ENCODE measurements at regions not wholly inside any gene's neighbourhood (a gene's known extent, or its start where the extent isn't known, plus 50 kb on each side); places are given as distances from the start of the nearest gene placed in this dataset.

GRCh38 chr2:116987447-116987846 is 827.0 kb upstream of the DDX18 start:
- no peak overlapping the region for H2BK120ac ChIP-seq (replicated peaks; ENCODE audit: low read depth, low read length)
- FAIRE-seq (no peak), DNase-seq (ENCODE audit: low read depth in 1 of 2, low spot score in 2 of 2) (no peak)
- no peaks in the 10 kb centered on the region for H3K36me3 ChIP-seq (ENCODE audit: control insufficient read depth in 2 of 4, insufficient read depth in 4 of 4, low read length in 3 of 4)
- no peak overlapping the region for H3K4me2 ChIP-seq (ENCODE audit: insufficient read depth in 1 of 2, low read depth in 2 of 2, low read length in 2 of 2)
- H3K4me1 ChIP-seq (replicated peaks in 1 of 4; ENCODE audit: control insufficient read depth in 3 of 4, insufficient read depth in 4 of 4, low read length in 3 of 4), result no peaks in the 10 kb centered on the region
- H2BK5ac ChIP-seq (ENCODE audit: low read depth, low read length), result no peak overlapping the region
- no peak overlapping the region for H2AFZ ChIP-seq (ENCODE audit: low read length)
- H3K27ac ChIP-seq (ENCODE audit: low read depth, low read length), result no peak overlapping the region
- no peak overlapping the region for H3K18ac ChIP-seq (ENCODE audit: extremely low read depth, low read length)
- no peak overlapping the region for H3K4ac ChIP-seq (replicated peaks; ENCODE audit: insufficient read length, low read depth, low read length)
- H3K79me2 ChIP-seq (ENCODE audit: control insufficient read depth in 1 of 2, insufficient read depth in 2 of 2, low read length in 2 of 2), result no peaks in the 10 kb centered on the region
- no peak overlapping the region for H4K5ac ChIP-seq (ENCODE audit: insufficient read length, low read depth, low read length)
- no peak overlapping the region for H2AK5ac ChIP-seq (ENCODE audit: low read depth, low read length)
- 96% methylated on average over 4 of the region's 4 CpGs; no CpG with 5 or more reads in 1 of the 2 experiments for WGBS, 2 experiments (ENCODE audit: extremely low coverage in 1 of 2, insufficient coverage in 1 of 2, insufficient read length in 1 of 2, insufficient replicate concordance in 2 of 2, low coverage in 1 of 2, low lambda C conversion rate in 2 of 2, missing lambda C conversion rate in 1 of 2)
- no peaks in the 10 kb centered on the region for H3K23me2 ChIP-seq (ENCODE audit: low read depth, low read length)
- H4K91ac ChIP-seq (replicated peaks; ENCODE audit: insufficient read length, low read length), result no peak overlapping the region
- H2BK20ac ChIP-seq (ENCODE audit: low read length), result no peak overlapping the region
- no peak overlapping the region for H3K23ac ChIP-seq (ENCODE audit: insufficient read length)
- no peak overlapping the region for H3K9ac ChIP-seq (replicated peaks in 1 of 4; ENCODE audit: extremely low read depth in 1 of 4, low read depth in 3 of 4, low read length in 3 of 4)
- no peaks in the 10 kb centered on the region for H3K27me3 ChIP-seq (replicated peaks in 1 of 4; ENCODE audit: control insufficient read depth in 3 of 4, extremely low read depth in 1 of 4, insufficient read depth in 3 of 4, low read length in 3 of 4)
- no peak overlapping the region for H2BK12ac ChIP-seq (ENCODE audit: low read depth, low read length)
- ChIA-PET CTCF (ENCODE audit: partially characterized antibody) (interaction anchor here (1.1 kb wide), 1 partner anchor 19 kb away, joined by 3 read pairs; no protein-coding TSS in a partner anchor), POLR2A (ENCODE audit: partially characterized antibody) (no interaction called here)
- no peak overlapping the region for H3K14ac ChIP-seq (ENCODE audit: insufficient read length)
- no peaks in the 10 kb centered on the region for H4K20me1 ChIP-seq (replicated peaks in 1 of 2; ENCODE audit: control insufficient read depth in 1 of 2, insufficient read depth in 2 of 2, low read length in 2 of 2)
- H4K8ac ChIP-seq (ENCODE audit: extremely low read depth, insufficient read depth, low read length), result no peak overlapping the region
- no peak overlapping the region for H2BK15ac ChIP-seq (ENCODE audit: low read length)
- no peak overlapping the region for H3K56ac ChIP-seq (replicated peaks; ENCODE audit: insufficient read length, low read depth, low read length)
- H3K79me1 ChIP-seq (ENCODE audit: low read depth, low read length), result no peaks in the 10 kb centered on the region
- no peaks in the 10 kb centered on the region for H3K9me3 ChIP-seq (ENCODE audit: insufficient read depth in 2 of 2, low read depth in 1 of 2, low read length in 1 of 2)
- no peak overlapping the region for H3K4me3 ChIP-seq (ENCODE audit: extremely low read depth in 1 of 4, insufficient read depth in 2 of 4, low read depth in 3 of 4, low read length in 4 of 4)
- TF ChIP-seq CTCF (IDR thresholded peaks at IDR 0.05; ENCODE audit: control extremely low read depth in 1 of 3, insufficient read depth in 1 of 3, low read depth in 1 of 3, low read length in 3 of 3) (no peak), TEAD4 (IDR thresholded peaks at IDR 0.05; ENCODE audit: low read depth, low read length) (no peak), SAP30 (IDR thresholded peaks at IDR 0.05; ENCODE audit: insufficient read depth, insufficient replicate concordance, low read length) (no peak), ATF3 (IDR thresholded peaks at IDR 0.05; ENCODE audit: insufficient read depth, low read depth, low read length) (no peak), RBBP5 (IDR thresholded peaks at IDR 0.05; ENCODE audit: borderline replicate concordance, low read depth, low read length) (no peak), SUZ12 (IDR thresholded peaks at IDR 0.05; ENCODE audit: low read length) (no peak), CBX5 (IDR thresholded peaks at IDR 0.05; ENCODE audit: low read depth, low read length) (no peak), TAF1 (IDR thresholded peaks at IDR 0.05; ENCODE audit: low read depth, low read length) (no peak), YY1 (IDR thresholded peaks at IDR 0.05; ENCODE audit: low read depth, low read length) (no peak), EGR1 (IDR thresholded peaks at IDR 0.05; ENCODE audit: borderline replicate concordance, low read depth, low read length) (no peak), SP1 (IDR thresholded peaks at IDR 0.05; ENCODE audit: low read depth, low read length) (no peak), RFX5 (IDR thresholded peaks at IDR 0.05; ENCODE audit: borderline replicate concordance, low read depth, low read length) (no peak), TCF12 (IDR thresholded peaks at IDR 0.05; ENCODE audit: low read depth, low read length) (no peak)
